Left ventricle myocardium inferior (tissue), 1 donor: ENCODE measurements at regions not wholly inside any gene's neighbourhood (a gene's known extent, or its start where the extent isn't known, plus 50 kb on each side); places are given as distances from the start of the nearest gene placed in this dataset.

Experiments
- DNase-seq: peaks from one replicate; pipeline ENCODE4 v3.0.0-alpha.2; 2020
- H3K27ac ChIP-seq: fragments of 200-600 bp; replicated peaks from 2 replicates; pipeline ENCODE4 v1.8.0; 2021
- H3K27me3 ChIP-seq: fragments of 200-600 bp; 2 replicates; pipeline ENCODE4 v1.8.0; 2021; ENCODE audit warnings: low read depth
- H3K36me3 ChIP-seq: fragments of 200-600 bp; 2 replicates; pipeline ENCODE4 v1.8.0; 2021
- H3K4me1 ChIP-seq: fragments of 200-600 bp; 2 replicates; pipeline ENCODE4 v1.8.0; 2021
- H3K4me3 ChIP-seq: fragments of 200-600 bp; 2 replicates; pipeline ENCODE4 v1.8.0; 2021; ENCODE audit warnings: mild to moderate bottlenecking, moderate library complexity
- H3K9me3 ChIP-seq: fragments of 200-600 bp; replicated peaks from 2 replicates; pipeline ENCODE4 v1.8.0; 2021
- intact Hi-C: fragments of 100-400 bp; cut with micrococcal nuclease; formaldehyde crosslinking; loops from one replicate; pipeline ENCODE4 v1.11.0; 2022
- TF ChIP-seq, protein P1 (sequence below): fragments of 200-600 bp; IDR thresholded peaks from 2 replicates; pipeline ENCODE4 v1.8.0; 2021; ENCODE audit warnings: antibody characterized with exemption, mild to moderate bottlenecking, borderline replicate concordance
- donor health status: DM: no; HTN: yes; CAD: no; lungs with severe emphysema.

GRCh38 chr4:105092768-105093167 lies 53.9 kb upstream of the TET2 start:
- no peak overlapping the region for H3K27ac ChIP-seq
- H3K9me3 ChIP-seq = peaks cover 39% of the 10 kb centered on the region
- no peak overlapping the region for H3K4me3 ChIP-seq
- DNase-seq = no peak
- intact Hi-C loops = no loop called here
- no peaks in the 10 kb centered on the region for H3K36me3 ChIP-seq
- TF ChIP-seq, protein P1, sequence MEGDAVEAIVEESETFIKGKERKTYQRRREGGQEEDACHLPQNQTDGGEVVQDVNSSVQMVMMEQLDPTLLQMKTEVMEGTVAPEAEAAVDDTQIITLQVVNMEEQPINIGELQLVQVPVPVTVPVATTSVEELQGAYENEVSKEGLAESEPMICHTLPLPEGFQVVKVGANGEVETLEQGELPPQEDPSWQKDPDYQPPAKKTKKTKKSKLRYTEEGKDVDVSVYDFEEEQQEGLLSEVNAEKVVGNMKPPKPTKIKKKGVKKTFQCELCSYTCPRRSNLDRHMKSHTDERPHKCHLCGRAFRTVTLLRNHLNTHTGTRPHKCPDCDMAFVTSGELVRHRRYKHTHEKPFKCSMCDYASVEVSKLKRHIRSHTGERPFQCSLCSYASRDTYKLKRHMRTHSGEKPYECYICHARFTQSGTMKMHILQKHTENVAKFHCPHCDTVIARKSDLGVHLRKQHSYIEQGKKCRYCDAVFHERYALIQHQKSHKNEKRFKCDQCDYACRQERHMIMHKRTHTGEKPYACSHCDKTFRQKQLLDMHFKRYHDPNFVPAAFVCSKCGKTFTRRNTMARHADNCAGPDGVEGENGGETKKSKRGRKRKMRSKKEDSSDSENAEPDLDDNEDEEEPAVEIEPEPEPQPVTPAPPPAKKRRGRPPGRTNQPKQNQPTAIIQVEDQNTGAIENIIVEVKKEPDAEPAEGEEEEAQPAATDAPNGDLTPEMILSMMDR = no peak
- no peaks in the 10 kb centered on the region for H3K27me3 ChIP-seq
- H3K4me1 ChIP-seq = peaks cover 11% of the 10 kb centered on the region

- Histone ChIP-seq H3K27ac (no peak overlapping the region), H3K4me1 (no peaks in the 10 kb centered on the region), H3K4me3 (no peak overlapping the region), H3K27me3 (no peaks in the 10 kb centered on the region), H3K9me3 (peaks cover 44% of the 10 kb centered on the region), H3K36me3 (no peaks in the 10 kb centered on the region)
- TF ChIP-seq, protein P1 = no peak
- DNase-seq = no peak
- intact Hi-C loops = no loop called here
Measured at GRCh38 chr4:105093975-105094374, 52.7 kb upstream of the TET2 start.
